H1 (cell line): ENCODE measurements at regions not wholly inside any gene's neighbourhood (a gene's known extent, or its start where the extent isn't known, plus 50 kb on each side); places are given as distances from the start of the nearest gene placed in this dataset.

Source experiments
- CBX5 ChIP-seq: fragments of 300-800, 300-1000 bp; sonication (generic); IDR thresholded peaks from 2 replicates; pipeline ENCODE4 v1.7.1; 2016; ENCODE audit warnings: antibody characterized with exemption, low read length, low read depth
- SP2 ChIP-seq: IDR thresholded peaks from 2 replicates; pipeline ENCODE4 v1.6.1; 2012; ENCODE audit warnings: mild to moderate bottlenecking, low read length, inconsistent platforms
- TF ChIP-seq, protein P1 (sequence below): IDR thresholded peaks from 2 replicates; pipeline ENCODE4 v1.6.1; 2012; ENCODE audit warnings: low read length, inconsistent platforms

DNA sequence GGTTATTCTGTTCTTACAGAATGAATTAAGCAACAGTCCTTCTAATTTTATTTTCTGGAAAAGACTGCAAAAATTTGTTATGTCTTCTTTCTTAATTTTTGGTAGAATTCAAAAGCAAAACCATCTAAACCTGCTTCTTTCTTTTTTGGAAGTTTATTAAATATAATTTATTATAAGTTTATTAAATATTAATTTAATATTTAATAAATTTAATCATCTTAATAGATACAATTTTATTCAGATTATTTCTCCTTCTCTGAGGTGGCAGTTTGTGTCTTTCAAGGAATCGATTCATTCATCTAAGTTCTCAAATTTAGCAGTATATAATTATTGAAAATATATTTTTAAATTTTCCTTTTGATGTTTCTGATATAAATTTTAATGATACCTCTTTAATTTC is 837.5 kb upstream of the LRRC4C start (continued):
- TF ChIP-seq, protein P1, sequence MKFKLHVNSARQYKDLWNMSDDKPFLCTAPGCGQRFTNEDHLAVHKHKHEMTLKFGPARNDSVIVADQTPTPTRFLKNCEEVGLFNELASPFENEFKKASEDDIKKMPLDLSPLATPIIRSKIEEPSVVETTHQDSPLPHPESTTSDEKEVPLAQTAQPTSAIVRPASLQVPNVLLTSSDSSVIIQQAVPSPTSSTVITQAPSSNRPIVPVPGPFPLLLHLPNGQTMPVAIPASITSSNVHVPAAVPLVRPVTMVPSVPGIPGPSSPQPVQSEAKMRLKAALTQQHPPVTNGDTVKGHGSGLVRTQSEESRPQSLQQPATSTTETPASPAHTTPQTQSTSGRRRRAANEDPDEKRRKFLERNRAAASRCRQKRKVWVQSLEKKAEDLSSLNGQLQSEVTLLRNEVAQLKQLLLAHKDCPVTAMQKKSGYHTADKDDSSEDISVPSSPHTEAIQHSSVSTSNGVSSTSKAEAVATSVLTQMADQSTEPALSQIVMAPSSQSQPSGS, result no peak
- no peak for TF ChIP-seq SP2
- TF ChIP-seq CBX5, result no peak
